IMR-90 (cell line): ENCODE measurements at regions not wholly inside any gene's neighbourhood (a gene's known extent, or its start where the extent isn't known, plus 50 kb on each side); places are given as distances from the start of the nearest gene placed in this dataset.

ENCODE experiments used
- CTCF ChIP-seq: conservative IDR thresholded peaks from 2 replicates; pipeline ENCODE4 v1.5.1; 2012; ENCODE audit warnings: mild to moderate bottlenecking, low read depth, low read length, improper control_type of control experiment
- MAFK ChIP-seq: IDR thresholded peaks from 2 replicates; pipeline ENCODE4 v1.6.1; 2012; ENCODE audit warnings: low read depth, low read length, improper control_type of control experiment
- SMC3 ChIP-seq: fragments of 150-350 bp; IDR thresholded peaks from 2 replicates; pipeline ENCODE4 v1.6.1; 2016; ENCODE audit warnings: low read depth, mild to moderate bottlenecking, antibody characterized with exemption, low read length, moderate library complexity

- TF ChIP-seq MAFK (no peak), SMC3 (no peak), CTCF (no peak)
Observed at GRCh38 chr15:100778831-100779288, 100.8 kb upstream of the ALDH1A3 start.
